WTC11 (cell line): ENCODE measurements at regions not wholly inside any gene's neighbourhood (a gene's known extent, or its start where the extent isn't known, plus 50 kb on each side); places are given as distances from the start of the nearest gene placed in this dataset.

Experiments used
- TEAD1 ChIP-seq: sonication (generic); formaldehyde crosslinking; IDR thresholded peaks from 2 replicates; pipeline ENCODE4 v1.8.0; 2022; ENCODE audit warnings: mild to moderate bottlenecking, missing genetic modification reagents
- TEAD4 ChIP-seq: sonication (generic); formaldehyde crosslinking; IDR thresholded peaks from 2 replicates; pipeline ENCODE4 v1.8.0; 2022; ENCODE audit warnings: mild to moderate bottlenecking, missing genetic modification reagents
- TF ChIP-seq, protein P1 (sequence below): fragments of 200-600 bp; IDR thresholded peaks from 2 replicates; pipeline ENCODE4 v1.8.0; 2022; ENCODE audit warnings: antibody characterized with exemption

DNA sequence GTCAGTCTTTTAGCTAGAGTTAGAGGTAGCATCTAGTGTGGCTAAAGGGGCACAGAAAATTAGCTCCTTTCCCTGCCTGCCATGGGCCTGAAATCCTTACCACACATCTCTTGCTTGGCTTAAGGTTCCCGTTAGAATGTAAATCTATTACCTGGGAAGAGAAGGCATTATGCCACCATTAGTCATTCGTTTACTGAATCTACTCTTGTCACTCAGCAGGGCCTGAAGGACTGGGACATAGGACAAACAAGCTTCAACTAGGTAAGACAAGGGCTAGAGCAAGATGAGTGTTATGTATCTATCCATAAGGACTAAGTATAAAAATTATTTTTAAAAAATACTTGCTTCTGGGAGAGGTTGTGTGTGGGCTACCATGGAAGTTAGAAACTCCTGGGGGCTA lies 112.4 kb downstream of the CT47B1 start:
- TF ChIP-seq TEAD1 (CRISPR knock-in tag) (no peak), TEAD4 (CRISPR knock-in tag) (no peak)
- TF ChIP-seq, protein P1, sequence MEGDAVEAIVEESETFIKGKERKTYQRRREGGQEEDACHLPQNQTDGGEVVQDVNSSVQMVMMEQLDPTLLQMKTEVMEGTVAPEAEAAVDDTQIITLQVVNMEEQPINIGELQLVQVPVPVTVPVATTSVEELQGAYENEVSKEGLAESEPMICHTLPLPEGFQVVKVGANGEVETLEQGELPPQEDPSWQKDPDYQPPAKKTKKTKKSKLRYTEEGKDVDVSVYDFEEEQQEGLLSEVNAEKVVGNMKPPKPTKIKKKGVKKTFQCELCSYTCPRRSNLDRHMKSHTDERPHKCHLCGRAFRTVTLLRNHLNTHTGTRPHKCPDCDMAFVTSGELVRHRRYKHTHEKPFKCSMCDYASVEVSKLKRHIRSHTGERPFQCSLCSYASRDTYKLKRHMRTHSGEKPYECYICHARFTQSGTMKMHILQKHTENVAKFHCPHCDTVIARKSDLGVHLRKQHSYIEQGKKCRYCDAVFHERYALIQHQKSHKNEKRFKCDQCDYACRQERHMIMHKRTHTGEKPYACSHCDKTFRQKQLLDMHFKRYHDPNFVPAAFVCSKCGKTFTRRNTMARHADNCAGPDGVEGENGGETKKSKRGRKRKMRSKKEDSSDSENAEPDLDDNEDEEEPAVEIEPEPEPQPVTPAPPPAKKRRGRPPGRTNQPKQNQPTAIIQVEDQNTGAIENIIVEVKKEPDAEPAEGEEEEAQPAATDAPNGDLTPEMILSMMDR, result no peak
